DMS 273 (cell line): ENCODE measurements at regions not wholly inside any gene's neighbourhood (a gene's known extent, or its start where the extent isn't known, plus 50 kb on each side); places are given as distances from the start of the nearest gene placed in this dataset.

Source experiments
- DNase-seq: peaks from one replicate; lab custom pipeline; 2025; ENCODE audit not compliant: unreplicated experiment; lab: John Stamatoyannopoulos, UW

- no peak for DNase-seq
Observed at GRCh38 chr10:130952086-130952485, 359.4 kb downstream of the TCERG1L start.

- DNase-seq: no peak
Observed at GRCh38 chr10:130954326-130954905, 357.1 kb downstream of the TCERG1L start.

- DNase-seq: no peak
Observed at GRCh38 chr10:130956251-130956650, 355.3 kb downstream of the TCERG1L start.

GRCh38 chr10:130957423-130957822 lies 354.1 kb downstream of the TCERG1L start:
- no peak for DNase-seq

GRCh38 chr10:130958003-130958402 lies 353.5 kb downstream of the TCERG1L start:
- DNase-seq: no peak

GRCh38 chr10:130958981-130959751 lies 352.4 kb downstream of the TCERG1L start:
- no peak for DNase-seq

- no peak for DNase-seq
Observed at GRCh38 chr10:130959752-130960195, 351.7 kb downstream of the TCERG1L start.

- DNase-seq: no peak
Observed at GRCh38 chr10:130960531-130960930, 351.0 kb downstream of the TCERG1L start.

GRCh38 chr10:130961506-130962239 lies 349.8 kb downstream of the TCERG1L start:
- DNase-seq: no peak

- no peak for DNase-seq
Observed at GRCh38 chr10:130962240-130963051, 349.1 kb downstream of the TCERG1L start.

- DNase-seq: no peak
Observed at GRCh38 chr10:130963052-130963393, 348.5 kb downstream of the TCERG1L start.

- DNase-seq: no peak
Observed at GRCh38 chr10:130963786-130964522, 347.6 kb downstream of the TCERG1L start.

- DNase-seq: no peak
Observed at GRCh38 chr10:130964771-130965170, 346.8 kb downstream of the TCERG1L start.

GRCh38 chr10:130967161-130967560 lies 344.4 kb downstream of the TCERG1L start:
- DNase-seq: no peak

- DNase-seq: no peak
Observed at GRCh38 chr10:130967784-130968183, 343.7 kb downstream of the TCERG1L start.

- no peak for DNase-seq
Observed at GRCh38 chr10:130968511-130968910, 343.0 kb downstream of the TCERG1L start.

GRCh38 chr10:130968964-130969363 lies 342.6 kb downstream of the TCERG1L start:
- no peak for DNase-seq

- DNase-seq: no peak
Observed at GRCh38 chr10:130969700-130970099, 341.8 kb downstream of the TCERG1L start.

GRCh38 chr10:130970341-130971122 lies 341.0 kb downstream of the TCERG1L start:
- no peak for DNase-seq

GRCh38 chr10:130971123-130971435 lies 340.4 kb downstream of the TCERG1L start:
- no peak for DNase-seq
